Lung (tissue), 11 donors: ENCODE measurements at regions not wholly inside any gene's neighbourhood (a gene's known extent, or its start where the extent isn't known, plus 50 kb on each side); places are given as distances from the start of the nearest gene placed in this dataset.

Source experiments
- ATAC-seq: fragments of 200-7000 bp; cut with Tn5 transposase; one replicate; pipeline ENCODE4 v1.9.1; 2020; ENCODE audit warnings: moderate number of reproducible peaks; ENCODE audit not compliant: insufficient read depth, low FRiP score
- DNase-seq, 3 donors: peaks; one replicate each; pipeline ENCODE4 v3.0.0-alpha.2; 2013 to 2017
- H3K27ac ChIP-seq, 2 donors: one replicate each; pipeline ENCODE4 v1.5.1; 2013; ENCODE audit warnings: mild to moderate bottlenecking in 2 of 2, moderate library complexity in 2 of 2, control low read depth in 1 of 2, inconsistent platforms in 1 of 2, low read depth in 1 of 2, low read length in 1 of 2
- H3K27me3 ChIP-seq, 3 donors: one replicate each; pipeline ENCODE4 v1.5.1; 2013; ENCODE audit warnings: low read length in 2 of 3; ENCODE audit not compliant: control insufficient read depth in 3 of 3, insufficient read depth in 3 of 3
- H3K36me3 ChIP-seq, 4 donors: one replicate each; pipeline ENCODE4 v1.5.1; 2013; ENCODE audit warnings: low read length in 4 of 4, mild to moderate bottlenecking in 1 of 4, moderate library complexity in 1 of 4; ENCODE audit not compliant: control insufficient read depth in 4 of 4, insufficient read depth in 4 of 4
- H3K4me1 ChIP-seq, 5 donors: one replicate each; pipeline ENCODE4 v1.5.1; 2013; ENCODE audit warnings: low read length in 5 of 5, mild to moderate bottlenecking in 2 of 5, moderate library complexity in 1 of 5; ENCODE audit not compliant: control insufficient read depth in 5 of 5, insufficient read depth in 5 of 5
- H3K4me3 ChIP-seq: one replicate; pipeline ENCODE4 v1.5.1; 2013; ENCODE audit warnings: mild to moderate bottlenecking, control low read depth, moderate library complexity
- H3K9ac ChIP-seq, 2 donors: one replicate each; pipeline ENCODE4 v1.5.1; 2013; ENCODE audit warnings: low read length in 2 of 2, control low read depth in 1 of 2; ENCODE audit not compliant: insufficient read depth in 1 of 2
- H3K9me3 ChIP-seq, 4 donors: one replicate each; pipeline ENCODE4 v1.5.1; 2013; ENCODE audit warnings: low read length in 3 of 4, mild to moderate bottlenecking in 1 of 4, moderate library complexity in 1 of 4; ENCODE audit not compliant: control insufficient read depth in 4 of 4, insufficient read depth in 3 of 4
- WGBS, 2 donors: extraction: QIAGEN DNeasy Blood & Tissue Kit; methylation state at CpG; one replicate each; pipeline ENCODE4 v1.1.7; 2013; 5-methylcytosine and 5-hydroxymethylcytosine counted together
- TF ChIP-seq, protein P1 (sequence below): IDR thresholded peaks from 2 replicates; pipeline ENCODE4 v1.5.1; 2012; ENCODE audit warnings: mild to moderate bottlenecking; ENCODE audit errors: control extremely low read depth, extremely low read depth
- donor health status: control.
- donor health status: control.
- donor health status: Bipolar disorder and iron deficiency.
- donor health status: healthy.
- donor health status: DM: yes; HTN: yes; CAD: no.

DNA sequence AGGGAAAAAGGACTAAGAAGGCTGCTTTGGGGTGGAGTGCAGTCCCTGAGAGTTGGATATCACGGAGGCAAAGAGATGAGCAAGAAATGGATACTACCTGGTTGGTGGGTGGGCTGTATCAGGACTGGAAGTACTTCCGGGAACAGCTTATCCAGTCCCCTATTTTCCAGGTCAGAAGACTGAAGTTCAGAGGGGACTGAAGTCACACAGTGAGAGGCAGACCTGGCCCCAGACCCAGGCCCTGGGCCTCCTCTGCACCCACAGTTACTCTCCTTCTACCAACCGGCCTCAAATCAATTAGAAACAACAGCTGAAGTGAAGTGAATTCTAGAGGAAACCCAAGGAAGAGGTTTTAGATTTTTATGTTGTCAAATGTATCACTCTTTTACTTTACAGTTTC lies 93.6 kb upstream of the ALDH1B1 start:
- Histone ChIP-seq H3K27me3 (no peaks in the 10 kb centered on the region), H3K9me3 (peaks cover 0 to 1% (median 0%) of the 10 kb centered on the region in 4 donors), H3K4me1 (peaks cover 0 to 21% (median 9%) of the 10 kb centered on the region in 5 donors), H3K9ac (no peak overlapping the region), H3K36me3 (no peaks in the 10 kb centered on the region), H3K4me3 (no peak overlapping the region), H3K27ac (no peak overlapping the region)
- DNase-seq (no peak), ATAC-seq (no peak)
- TF ChIP-seq, protein P1, sequence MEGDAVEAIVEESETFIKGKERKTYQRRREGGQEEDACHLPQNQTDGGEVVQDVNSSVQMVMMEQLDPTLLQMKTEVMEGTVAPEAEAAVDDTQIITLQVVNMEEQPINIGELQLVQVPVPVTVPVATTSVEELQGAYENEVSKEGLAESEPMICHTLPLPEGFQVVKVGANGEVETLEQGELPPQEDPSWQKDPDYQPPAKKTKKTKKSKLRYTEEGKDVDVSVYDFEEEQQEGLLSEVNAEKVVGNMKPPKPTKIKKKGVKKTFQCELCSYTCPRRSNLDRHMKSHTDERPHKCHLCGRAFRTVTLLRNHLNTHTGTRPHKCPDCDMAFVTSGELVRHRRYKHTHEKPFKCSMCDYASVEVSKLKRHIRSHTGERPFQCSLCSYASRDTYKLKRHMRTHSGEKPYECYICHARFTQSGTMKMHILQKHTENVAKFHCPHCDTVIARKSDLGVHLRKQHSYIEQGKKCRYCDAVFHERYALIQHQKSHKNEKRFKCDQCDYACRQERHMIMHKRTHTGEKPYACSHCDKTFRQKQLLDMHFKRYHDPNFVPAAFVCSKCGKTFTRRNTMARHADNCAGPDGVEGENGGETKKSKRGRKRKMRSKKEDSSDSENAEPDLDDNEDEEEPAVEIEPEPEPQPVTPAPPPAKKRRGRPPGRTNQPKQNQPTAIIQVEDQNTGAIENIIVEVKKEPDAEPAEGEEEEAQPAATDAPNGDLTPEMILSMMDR: no peak
- 91% methylated on average over 3 of the region's 3 CpGs for WGBS, 2 donors

DNA sequence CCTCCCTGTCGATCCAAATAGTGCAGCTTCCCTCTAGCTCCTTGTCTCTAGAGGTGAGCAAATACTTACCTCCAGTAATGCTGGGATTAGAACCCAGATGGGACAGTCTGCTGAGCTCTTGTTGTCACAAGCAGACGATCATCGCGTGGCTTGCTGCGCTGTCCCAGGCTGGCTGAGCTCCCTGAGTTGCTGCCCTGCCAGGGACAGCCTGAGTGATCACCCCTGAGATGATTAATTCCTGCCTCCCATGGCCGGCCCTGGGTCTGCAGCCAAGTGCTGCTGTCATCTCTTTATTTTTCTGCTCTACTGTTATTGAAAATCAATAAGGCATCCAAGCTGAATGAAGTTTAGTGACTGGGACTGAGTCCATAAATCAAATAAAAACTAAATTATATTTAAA lies 94.0 kb upstream of the ALDH1B1 start:
- WGBS, 2 donors: 82 to 91% methylated on average over 6 of the region's 6 CpGs
- no peaks in the 10 kb centered on the region for H3K36me3 ChIP-seq
- H3K9ac ChIP-seq: no peak overlapping the region
- peaks cover 0 to 1% (median 0%) of the 10 kb centered on the region in 4 donors for H3K9me3 ChIP-seq
- H3K27me3 ChIP-seq: no peaks in the 10 kb centered on the region
- TF ChIP-seq, protein P1: no peak
- H3K27ac ChIP-seq: no peak overlapping the region
- peaks cover 0 to 23% (median 9%) of the 10 kb centered on the region in 5 donors for H3K4me1 ChIP-seq
- H3K4me3 ChIP-seq: no peak overlapping the region
- ATAC-seq: no peak
- DNase-seq: no peak

DNA sequence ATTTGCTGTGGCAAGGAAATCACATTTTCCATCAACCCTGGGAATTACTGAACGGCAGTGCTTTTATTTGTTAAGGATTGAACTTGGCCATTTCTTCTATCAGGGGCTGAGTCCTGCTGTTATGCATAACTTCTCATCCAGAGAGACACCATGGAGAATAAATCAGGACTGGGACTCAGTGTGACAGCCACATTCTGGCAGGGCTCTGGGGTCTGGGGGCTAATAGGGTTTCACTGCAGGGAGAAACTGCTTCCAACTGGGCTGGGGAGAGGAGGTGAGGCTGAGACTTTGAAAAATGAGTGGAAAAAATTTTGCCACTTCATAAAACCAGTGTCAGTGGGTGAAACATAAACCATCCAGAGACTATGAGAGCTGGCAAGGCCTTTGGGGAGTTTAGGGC lies 95.7 kb upstream of the ALDH1B1 start:
- ATAC-seq: no peak
- Histone ChIP-seq H3K27me3 (no peaks in the 10 kb centered on the region), H3K4me3 (no peak overlapping the region), H3K27ac (no peak overlapping the region), H3K36me3 (no peaks in the 10 kb centered on the region), H3K9ac (no peak overlapping the region), H3K9me3 (peaks cover 0 to 1% (median 0%) of the 10 kb centered on the region in 4 donors), H3K4me1 (peaks cover 0 to 23% (median 10%) of the 10 kb centered on the region in 5 donors)
- DNase-seq: peak in 2 of 3 donors; percentile 38
- WGBS, 2 donors: 79 to 88% methylated on average over 1 of the region's 1 CpG
- TF ChIP-seq, protein P1: no peak

DNA sequence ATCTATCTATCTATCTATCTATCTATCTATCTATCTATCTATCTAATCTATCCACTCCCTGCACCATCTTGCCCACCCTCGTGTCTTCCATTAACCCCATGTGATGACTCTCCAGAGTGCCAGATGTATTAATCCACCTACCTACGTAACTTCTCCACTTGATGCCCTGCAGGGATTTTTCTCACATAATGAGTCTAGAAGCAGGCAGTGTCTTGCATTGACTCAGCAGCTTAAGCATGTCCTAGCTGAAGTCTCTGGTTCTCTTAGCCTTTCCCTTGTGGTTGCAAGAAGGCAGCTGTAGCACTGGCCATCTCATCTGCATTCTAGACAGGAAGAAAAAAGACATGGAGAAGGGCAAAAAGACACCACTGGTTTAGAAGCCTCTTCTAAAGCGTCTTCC lies 96.7 kb upstream of the ALDH1B1 start:
- no peak overlapping the region for H3K4me3 ChIP-seq
- no peak for DNase-seq
- no peak for ATAC-seq
- 88 to 92% methylated on average over 3 of the region's 3 CpGs for WGBS, 2 donors
- TF ChIP-seq, protein P1: no peak
- H3K9me3 ChIP-seq: peaks cover 0 to 1% (median 0%) of the 10 kb centered on the region in 4 donors
- H3K4me1 ChIP-seq: peaks cover 0 to 23% (median 10%) of the 10 kb centered on the region in 5 donors
- no peak overlapping the region for H3K27ac ChIP-seq
- H3K27me3 ChIP-seq: no peaks in the 10 kb centered on the region
- no peak overlapping the region for H3K9ac ChIP-seq
- H3K36me3 ChIP-seq: no peaks in the 10 kb centered on the region
